ENCODE measurements at regions not wholly inside any gene's neighbourhood (a gene's known extent, or its start where the extent isn't known, plus 50 kb on each side); places are given as distances from the start of the nearest gene placed in this dataset.

DNA sequence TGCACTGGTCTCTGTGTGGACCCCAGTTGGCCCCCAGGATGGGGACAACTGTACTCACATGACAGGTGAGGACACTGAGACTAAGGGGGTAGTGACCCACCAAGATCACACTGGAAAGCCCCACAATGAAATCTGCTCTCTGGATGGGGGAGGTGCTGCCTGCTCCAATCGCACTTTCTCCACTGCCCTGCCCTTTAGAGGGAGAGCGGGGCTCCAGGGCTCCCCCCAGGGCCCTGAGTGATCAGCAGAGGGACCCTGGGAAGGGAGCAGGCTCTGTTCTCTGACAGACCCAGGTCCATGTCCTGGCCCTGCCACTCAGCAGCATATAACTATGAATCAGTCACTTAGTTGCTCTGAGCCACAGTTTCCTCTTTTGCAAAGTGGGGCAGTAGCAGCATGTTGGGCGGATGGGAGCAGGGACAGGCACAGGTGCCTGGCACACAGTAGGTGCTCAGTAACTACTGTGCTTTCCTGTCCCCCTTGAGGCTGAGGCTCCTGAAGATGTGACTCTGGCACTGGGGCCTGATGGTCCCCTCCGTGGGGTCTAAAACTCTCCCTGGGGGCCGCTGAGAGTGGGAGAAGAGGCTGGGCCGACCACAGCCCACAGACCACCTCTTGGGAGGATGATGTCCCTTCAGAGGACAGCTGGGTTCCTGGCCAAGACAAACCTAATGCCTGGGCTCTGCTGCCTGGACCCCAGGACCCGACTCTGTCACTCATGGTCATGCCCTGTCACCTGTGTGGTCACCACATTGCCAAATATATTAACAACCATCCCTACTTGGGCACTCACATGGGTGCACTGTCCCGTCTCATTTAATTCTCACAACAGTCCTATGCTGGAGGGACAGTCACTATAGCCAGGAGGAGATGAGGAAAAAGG is 222.7 kb downstream of the PTPRU start:
- TF ChIP-seq NR2F2 (IDR thresholded peaks at IDR 0.05) (no peak), EGR1 (IDR thresholded peaks at IDR 0.05; ENCODE audit: low read depth in 2 of 2) (no peak), HNF4A (conservative IDR thresholded peaks at IDR 0.05) (no peak)
- DNase-seq (ENCODE audit: low spot score): no peak
- 71% methylated on average over 8 of the region's 8 CpGs for WGBS
- Histone ChIP-seq H3K4me1 (ENCODE audit: control insufficient read depth in 4 of 4, insufficient read depth in 4 of 4, low read length in 3 of 4) (no peaks in the 10 kb centered on the region), H3K36me3 (ENCODE audit: control insufficient read depth in 4 of 4, insufficient read depth in 3 of 4, low read depth in 1 of 4, low read length in 3 of 4) (no peaks in the 10 kb centered on the region), H3K9ac (ENCODE audit: low read depth in 1 of 2, low read length in 2 of 2) (no peak overlapping the region), H3K27ac (ENCODE audit: low read depth in 1 of 2, low read length in 2 of 2) (no peak overlapping the region), H3K4me3 (ENCODE audit: low read depth in 1 of 3, low read length in 3 of 3) (no peak overlapping the region), H3K9me3 (ENCODE audit: control insufficient read depth in 4 of 4, low read length in 3 of 4) (no peaks in the 10 kb centered on the region), H3K27me3 (ENCODE audit: control insufficient read depth in 4 of 4, insufficient read depth in 4 of 4, low read length in 3 of 4) (peaks cover 0 to 2% (median 0%) of the 10 kb centered on the region in 4 donors)

DNA sequence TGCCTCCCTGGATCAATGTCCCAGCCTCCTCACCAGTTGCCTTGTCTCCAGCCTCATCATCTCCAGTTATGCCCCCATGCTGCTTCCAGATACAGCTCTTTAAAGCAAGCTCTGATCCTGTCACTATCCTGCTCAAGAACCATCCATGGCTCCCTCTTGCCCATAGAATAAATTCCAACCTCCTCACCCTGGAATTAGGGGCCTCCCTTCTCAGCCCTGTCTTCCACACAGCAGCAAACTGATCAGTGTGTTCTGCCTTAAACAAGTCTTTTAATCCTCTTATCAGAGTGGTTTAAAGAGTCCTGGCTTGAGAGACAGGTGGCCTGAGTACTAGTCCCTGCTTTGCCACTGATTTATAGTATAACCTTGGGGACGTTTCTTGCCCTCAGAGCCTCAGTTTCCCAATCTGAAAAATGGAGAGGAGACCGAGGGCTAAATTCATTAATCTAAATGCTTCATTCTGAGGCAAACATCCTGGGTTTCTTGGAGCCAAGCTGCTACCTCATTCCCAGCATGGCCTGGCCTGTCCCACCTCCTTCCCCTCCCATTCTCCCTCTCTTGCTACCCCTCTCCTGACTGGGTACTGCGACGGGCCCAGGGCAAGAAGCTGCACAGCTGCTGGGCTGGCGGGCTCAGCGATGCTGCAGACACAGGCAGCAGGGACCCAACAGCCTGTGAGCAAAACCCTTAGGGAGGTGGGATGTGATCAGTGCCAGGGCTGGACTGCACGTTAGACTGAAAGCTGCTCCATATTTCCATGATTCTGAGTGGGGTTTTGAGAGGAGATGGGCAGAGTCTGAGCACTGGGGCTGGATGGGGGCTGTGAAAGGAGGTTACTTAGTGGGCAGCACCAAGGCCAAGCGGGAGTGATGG is 221.4 kb downstream of the PTPRU start:
- H3K4me1 ChIP-seq (ENCODE audit: control insufficient read depth in 4 of 4, insufficient read depth in 4 of 4, low read length in 3 of 4): no peaks in the 10 kb centered on the region
- H3K36me3 ChIP-seq (ENCODE audit: control insufficient read depth in 4 of 4, insufficient read depth in 3 of 4, low read depth in 1 of 4, low read length in 3 of 4): no peaks in the 10 kb centered on the region
- WGBS: 77% methylated on average over 8 of the region's 8 CpGs
- H3K4me3 ChIP-seq (ENCODE audit: low read depth in 1 of 3, low read length in 3 of 3): no peak overlapping the region
- H3K27me3 ChIP-seq (ENCODE audit: control insufficient read depth in 4 of 4, insufficient read depth in 4 of 4, low read length in 3 of 4): peaks cover 0 to 2% (median 0%) of the 10 kb centered on the region in 4 donors
- TF ChIP-seq YY1 (IDR thresholded peaks at IDR 0.05): no peak
- no peak for TF ChIP-seq FOXA1 (IDR thresholded peaks at IDR 0.05)
- no peak for TF ChIP-seq SP1 (IDR thresholded peaks at IDR 0.05)
- no peak for TF ChIP-seq FOXA2 (IDR thresholded peaks at IDR 0.05)
- TF ChIP-seq HNF4G (IDR thresholded peaks at IDR 0.05): no peak
- TF ChIP-seq TAF1 (conservative IDR thresholded peaks at IDR 0.05): no peak
- TF ChIP-seq GABPA (IDR thresholded peaks at IDR 0.05 in 1 of 2, conservative IDR thresholded peaks at IDR 0.05 in 1 of 2): no peak
- TF ChIP-seq RAD21 (IDR thresholded peaks at IDR 0.05): no peak
- DNase-seq (ENCODE audit: low spot score): no peak
- no peaks in the 10 kb centered on the region for H3K9me3 ChIP-seq (ENCODE audit: control insufficient read depth in 4 of 4, low read length in 3 of 4)
- H3K9ac ChIP-seq (ENCODE audit: low read depth in 1 of 2, low read length in 2 of 2): no peak overlapping the region
- no peak overlapping the region for H3K27ac ChIP-seq (ENCODE audit: low read depth in 1 of 2, low read length in 2 of 2)

- H3K36me3 ChIP-seq (ENCODE audit: control insufficient read depth in 4 of 4, insufficient read depth in 3 of 4, low read depth in 1 of 4, low read length in 3 of 4): no peaks in the 10 kb centered on the region
- DNase-seq (ENCODE audit: low spot score): no peak
- no peak overlapping the region for H3K27ac ChIP-seq (ENCODE audit: low read depth in 1 of 2, low read length in 2 of 2)
- H3K4me1 ChIP-seq (ENCODE audit: control insufficient read depth in 4 of 4, insufficient read depth in 4 of 4, low read length in 3 of 4): no peaks in the 10 kb centered on the region
- no peaks in the 10 kb centered on the region for H3K27me3 ChIP-seq (ENCODE audit: control insufficient read depth in 4 of 4, insufficient read depth in 4 of 4, low read length in 3 of 4)
- TF ChIP-seq ATF3 (IDR thresholded peaks at IDR 0.05): no peak
- no peak for TF ChIP-seq HNF4A (conservative IDR thresholded peaks at IDR 0.05)
- TF ChIP-seq NR2F2 (IDR thresholded peaks at IDR 0.05): no peak
- TF ChIP-seq REST (IDR thresholded peaks at IDR 0.05): no peak
- no peak for TF ChIP-seq YY1 (IDR thresholded peaks at IDR 0.05)
- 79% methylated on average over 4 of the region's 4 CpGs for WGBS
- no peak overlapping the region for H3K9ac ChIP-seq (ENCODE audit: low read depth in 1 of 2, low read length in 2 of 2)
- H3K4me3 ChIP-seq (ENCODE audit: low read depth in 1 of 3, low read length in 3 of 3): no peak overlapping the region
- no peaks in the 10 kb centered on the region for H3K9me3 ChIP-seq (ENCODE audit: control insufficient read depth in 4 of 4, low read length in 3 of 4)
Measured at GRCh38 chr1:29456685-29457435, 220.5 kb downstream of the PTPRU start.
